G401 (cell line): ENCODE measurements at regions not wholly inside any gene's neighbourhood (a gene's known extent, or its start where the extent isn't known, plus 50 kb on each side); places are given as distances from the start of the nearest gene placed in this dataset.

ENCODE experiments used
- DNase-seq: peaks from one replicate; pipeline ENCODE4 v3.0.0-alpha.2; 2015; ENCODE audit warnings: low spot score
- in situ Hi-C: cut with HindIII; loops from 2 replicates; pipeline ENCODE4 v1.10.0; 2016; ENCODE audit warnings: low sequenced_read_pairs, mixed read lengths

DNA sequence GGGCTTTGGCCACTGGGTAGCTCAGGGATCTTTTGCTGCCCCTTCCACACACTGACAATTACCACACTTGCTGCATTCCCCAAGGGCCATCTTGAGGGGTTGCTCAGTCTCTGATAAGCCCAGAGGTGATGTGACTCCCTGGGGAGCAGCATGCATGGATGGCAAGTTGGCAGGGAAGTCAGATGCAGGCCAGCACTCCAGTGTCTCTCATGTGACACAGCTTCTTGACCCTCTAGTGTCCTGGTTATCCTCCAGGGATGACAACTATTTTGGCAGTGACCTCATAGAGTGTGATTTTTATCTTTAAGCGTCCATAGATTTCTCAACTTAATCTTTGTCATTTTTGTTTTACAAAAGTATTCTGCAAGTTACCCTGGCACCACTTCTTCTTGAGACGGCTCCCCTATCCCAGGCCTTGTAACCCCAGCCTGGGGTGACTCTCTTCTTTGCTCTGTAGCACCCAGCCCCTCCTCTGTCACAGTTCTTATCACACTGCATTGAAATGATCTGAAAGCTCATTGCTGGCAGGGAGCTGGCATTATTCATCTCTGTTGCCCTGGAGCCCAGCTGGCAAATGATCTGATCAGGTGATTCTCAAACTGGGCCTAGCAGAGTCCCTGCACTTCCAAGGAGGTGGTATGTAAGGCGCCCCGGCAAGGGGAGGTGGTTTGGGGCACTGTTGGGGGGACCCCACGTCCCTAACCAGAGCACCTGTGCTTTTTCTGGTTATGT lies 72.6 kb downstream of the TENT5C start:
- no peak for DNase-seq
- in situ Hi-C loops, result no loop called here

DNA sequence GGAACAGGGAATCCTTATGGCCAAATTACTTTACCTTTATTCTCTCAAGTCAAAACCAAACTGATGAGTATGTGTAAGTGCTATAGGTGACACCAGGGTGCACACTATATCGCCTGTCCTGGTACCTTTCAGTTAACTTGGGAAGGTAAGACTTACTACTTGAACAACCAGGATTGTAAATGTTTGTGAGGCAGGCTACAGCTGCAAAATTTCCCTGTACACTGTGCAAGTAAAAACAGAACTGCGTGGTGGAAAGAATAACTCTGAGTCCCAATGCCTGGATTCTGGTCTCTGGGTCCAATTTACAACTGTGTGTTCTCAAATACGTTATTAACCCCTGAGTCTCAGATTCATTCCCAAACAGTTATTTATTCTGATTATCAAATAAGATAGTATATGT lies 73.5 kb downstream of the TENT5C start:
- DNase-seq, result no peak
- in situ Hi-C loops, result no loop called here

- no peak for DNase-seq
- in situ Hi-C loops, result no loop called here
Measured at GRCh38 chr1:117679868-117680267, 74.0 kb downstream of the TENT5C start.

GRCh38 chr1:117680316-117681002 lies 74.6 kb downstream of the TENT5C start:
- in situ Hi-C loops, result no loop called here
- DNase-seq, result no peak

DNA sequence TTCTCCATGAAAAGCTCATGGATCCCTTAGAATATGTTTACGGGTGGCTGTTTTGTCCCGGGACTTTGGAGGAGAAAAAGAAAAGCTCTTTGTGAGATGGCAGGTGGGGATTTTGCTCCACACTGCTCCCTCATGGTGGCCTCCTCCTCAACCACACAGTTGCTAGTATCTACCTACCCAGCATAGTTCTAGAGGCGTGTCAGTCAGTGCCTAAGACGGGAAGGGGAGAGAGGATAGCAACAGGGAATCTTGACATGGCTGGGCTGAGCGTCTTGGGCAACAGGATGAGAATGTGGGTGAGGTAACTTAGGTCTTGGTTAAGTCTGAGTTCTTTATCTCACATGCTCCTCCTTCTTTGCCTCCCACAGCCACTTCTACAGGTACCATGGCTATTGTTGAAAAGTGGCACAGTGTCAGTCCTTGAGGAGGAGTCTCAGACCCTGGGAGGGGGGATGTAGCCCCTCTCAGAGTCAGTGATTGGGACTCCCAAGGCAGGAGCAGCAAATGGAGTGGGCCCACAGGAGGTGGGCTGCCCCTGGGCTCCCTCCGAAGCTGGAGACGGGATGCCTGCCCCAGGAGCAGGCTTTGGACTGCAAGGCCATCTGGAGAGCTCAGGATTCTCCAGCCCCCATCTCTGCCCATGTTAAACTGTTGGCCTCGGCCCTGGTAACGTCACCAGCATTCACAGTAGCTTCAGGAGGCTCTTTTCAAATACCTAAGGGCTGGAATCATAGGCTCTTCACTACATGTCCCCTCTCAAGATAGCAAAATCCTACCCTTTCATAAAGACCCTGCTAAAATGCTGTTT lies 75.4 kb downstream of the TENT5C start:
- no peak for DNase-seq
- in situ Hi-C loops, result no loop called here

DNA sequence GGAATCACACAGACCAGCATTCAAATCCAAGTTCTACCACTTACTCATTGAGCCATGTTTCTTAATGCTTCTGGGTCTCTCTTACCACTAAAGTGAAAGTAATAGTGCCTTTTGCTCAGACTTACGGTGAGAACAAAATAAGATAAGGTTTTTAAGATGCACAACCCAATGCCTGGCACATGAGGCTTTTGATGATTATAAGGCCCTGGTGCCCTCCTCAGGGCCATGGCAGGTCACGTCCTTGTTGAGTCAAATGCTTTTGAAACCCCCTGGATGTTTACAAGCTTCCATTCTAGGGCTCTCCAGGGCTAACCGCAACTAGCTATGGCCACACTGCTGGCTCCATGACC lies 76.0 kb downstream of the TENT5C start:
- in situ Hi-C loops, result no loop called here
- no peak for DNase-seq

DNA sequence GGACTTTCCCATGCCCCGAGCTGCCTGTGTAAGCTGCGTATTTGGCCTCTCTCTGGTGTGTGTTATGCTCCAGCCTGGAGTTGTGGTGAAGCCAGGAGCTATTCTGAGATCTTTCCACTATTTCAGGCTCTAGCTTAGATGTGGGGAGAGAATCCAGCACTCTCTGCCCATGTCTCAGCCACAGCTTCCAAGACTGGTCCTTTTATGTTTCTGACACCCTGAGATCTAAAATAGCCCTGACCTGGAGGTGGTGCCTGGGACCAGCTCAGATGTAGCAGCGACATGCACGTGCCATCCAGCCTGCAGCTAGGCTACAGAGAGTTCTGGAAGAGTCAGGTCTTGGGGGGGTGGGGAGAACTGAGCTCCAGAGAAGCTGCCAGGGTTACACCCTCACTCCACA lies 76.5 kb downstream of the TENT5C start:
- in situ Hi-C loops, result no loop called here
- no peak for DNase-seq

DNA sequence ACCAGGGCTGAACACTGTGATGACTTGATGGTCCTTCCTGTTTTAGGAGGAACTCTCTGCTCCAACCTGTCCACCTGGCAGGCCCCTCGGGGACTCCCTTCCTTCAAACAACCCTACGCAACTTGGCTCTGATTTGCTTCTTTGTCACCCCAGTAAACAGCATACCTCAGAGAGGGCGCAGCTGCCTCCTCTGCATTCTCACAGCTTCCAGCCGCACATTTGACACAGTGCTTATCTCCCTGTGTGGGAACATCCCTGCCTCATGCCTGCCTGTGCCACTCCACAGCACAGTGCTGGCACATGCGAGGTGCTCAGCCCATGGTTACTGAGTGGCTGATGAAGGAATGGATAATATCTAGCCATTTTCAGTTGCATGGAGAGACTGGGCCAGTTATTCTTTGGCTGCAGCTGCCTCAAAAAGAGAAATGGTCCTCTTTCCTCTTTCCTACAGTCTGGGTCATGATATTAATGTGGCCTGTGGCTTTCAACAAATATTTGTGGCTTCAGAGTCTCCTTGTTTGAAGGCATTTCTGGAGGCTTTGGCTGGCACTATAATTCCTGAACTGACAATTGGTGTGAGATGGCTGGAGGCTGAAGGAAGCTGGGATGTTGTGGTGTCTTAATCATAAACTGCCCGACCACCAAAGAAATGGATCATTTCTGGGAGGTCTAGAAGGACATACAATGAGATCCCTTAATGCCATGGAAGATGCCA lies 77.9 kb downstream of the TENT5C start:
- in situ Hi-C loops, result no loop called here
- DNase-seq, result no peak

GRCh38 chr1:117685936-117686806 lies 80.3 kb downstream of the TENT5C start:
- DNase-seq, result peak; percentile 95
- in situ Hi-C loops, result no loop called here

GRCh38 chr1:117686907-117687306 lies 81.1 kb downstream of the TENT5C start:
- in situ Hi-C loops, result no loop called here
- no peak for DNase-seq

GRCh38 chr1:117689997-117690625 lies 84.3 kb downstream of the TENT5C start:
- in situ Hi-C loops, result no loop called here
- no peak for DNase-seq

DNA sequence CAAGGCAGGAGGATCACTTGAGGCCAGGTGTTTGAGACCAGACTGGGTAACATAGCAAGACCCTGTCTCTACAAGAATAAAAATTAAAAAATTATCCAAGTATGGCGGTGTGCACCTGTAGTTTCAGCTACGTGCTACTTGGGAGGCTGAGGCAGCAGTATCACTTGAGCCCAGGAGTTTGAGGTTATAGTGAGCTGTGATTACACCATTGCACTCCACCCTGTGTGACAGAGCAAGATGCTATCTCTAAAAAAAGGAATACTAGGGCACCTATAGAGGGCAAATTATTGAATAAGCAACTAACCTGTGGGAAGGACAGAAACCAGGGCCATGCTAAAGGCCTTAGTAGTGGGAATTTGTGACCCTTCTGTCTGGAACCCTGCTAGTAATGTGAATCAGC lies 86.1 kb downstream of the TENT5C start:
- no peak for DNase-seq
- in situ Hi-C loops, result no loop called here

DNA sequence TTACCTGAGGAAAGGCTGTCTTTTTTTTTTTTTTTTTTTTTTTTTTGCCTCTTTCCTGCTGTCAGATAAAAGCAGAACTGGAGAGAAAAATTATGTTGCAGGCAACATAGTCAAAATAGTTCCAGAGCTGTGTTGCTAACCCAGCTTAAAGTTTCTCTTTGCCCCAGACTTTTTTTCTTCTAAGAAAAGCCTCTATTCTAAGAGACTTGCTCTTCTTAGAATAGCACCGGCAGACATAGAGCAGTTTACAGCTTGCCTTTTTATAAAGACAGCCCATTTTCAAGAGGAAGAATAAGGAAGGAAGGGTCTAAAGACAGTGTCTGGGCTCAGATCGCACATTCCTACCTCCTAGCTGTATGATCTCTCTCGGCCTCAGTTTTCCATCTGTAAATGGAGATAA lies 88.7 kb downstream of the TENT5C start:
- no peak for DNase-seq
- in situ Hi-C loops, result no loop called here

GRCh38 chr1:117695796-117696490 lies 90.1 kb downstream of the TENT5C start:
- DNase-seq, result no peak
- in situ Hi-C loops, result no loop called here

- no peak for DNase-seq
- in situ Hi-C loops, result no loop called here
Measured at GRCh38 chr1:117696561-117696960, 90.7 kb downstream of the TENT5C start.

- DNase-seq, result no peak
- in situ Hi-C loops, result no loop called here
Measured at GRCh38 chr1:117697220-117697781, 91.5 kb downstream of the TENT5C start.

DNA sequence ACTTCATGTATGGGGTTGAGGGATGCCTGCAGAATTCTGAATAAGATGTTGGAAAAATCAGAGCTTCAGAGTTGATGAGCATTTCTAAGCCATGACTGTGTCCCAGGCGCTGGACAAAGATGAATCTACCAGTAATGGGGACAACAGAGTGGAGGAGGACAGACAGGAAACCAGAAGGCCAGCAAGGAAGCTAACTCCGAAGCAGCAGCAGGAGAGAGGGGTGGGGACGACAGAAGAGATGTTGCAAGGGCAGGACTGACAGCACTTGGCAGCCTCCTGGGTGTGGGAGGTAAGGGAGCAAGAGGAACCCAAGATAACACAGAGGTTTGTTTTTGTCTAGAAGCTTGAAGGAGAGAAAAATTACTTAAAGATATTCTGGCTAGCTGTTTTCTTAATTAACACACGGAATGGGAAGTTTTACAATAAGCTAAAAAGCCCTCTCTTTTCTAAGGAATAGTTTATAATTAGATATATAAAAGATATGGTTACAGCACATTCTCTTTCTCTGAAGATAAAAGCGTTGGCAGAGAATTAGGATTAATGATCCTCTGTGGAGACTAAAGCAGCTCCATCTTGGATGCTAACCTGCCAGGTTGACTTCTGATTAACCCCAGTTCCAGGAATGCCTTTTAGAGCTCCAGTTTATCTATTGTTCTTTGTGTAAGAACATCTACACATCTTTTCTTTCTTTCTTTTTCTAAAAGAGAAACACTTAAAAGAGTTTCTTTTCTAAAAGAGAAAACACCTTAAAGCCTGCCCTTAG lies 92.7 kb downstream of the TENT5C start:
- in situ Hi-C loops, result no loop called here
- no peak for DNase-seq
